ENCODE measurements at regions not wholly inside any gene's neighbourhood (a gene's known extent, or its start where the extent isn't known, plus 50 kb on each side); places are given as distances from the start of the nearest gene placed in this dataset.

DNA sequence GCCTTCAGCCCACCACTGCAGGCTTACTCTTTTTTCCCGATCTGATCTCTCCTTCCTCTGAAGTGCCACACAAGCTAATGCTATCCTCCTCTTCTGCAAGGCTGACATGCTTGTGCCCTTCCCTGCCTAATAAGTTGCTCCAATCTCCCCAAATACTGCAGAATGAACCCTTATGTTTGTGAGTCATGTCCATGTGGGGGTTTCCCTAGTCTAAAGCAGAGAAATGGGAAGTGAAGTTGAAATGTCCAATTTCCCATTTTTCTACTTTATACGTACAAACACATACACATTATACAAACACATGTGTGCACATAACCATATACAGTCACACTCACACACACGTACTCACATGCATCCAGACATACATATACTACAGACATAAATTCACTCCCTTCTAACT lies 288.1 kb upstream of the CELF4 start:
- TF ChIP-seq, protein P1, sequence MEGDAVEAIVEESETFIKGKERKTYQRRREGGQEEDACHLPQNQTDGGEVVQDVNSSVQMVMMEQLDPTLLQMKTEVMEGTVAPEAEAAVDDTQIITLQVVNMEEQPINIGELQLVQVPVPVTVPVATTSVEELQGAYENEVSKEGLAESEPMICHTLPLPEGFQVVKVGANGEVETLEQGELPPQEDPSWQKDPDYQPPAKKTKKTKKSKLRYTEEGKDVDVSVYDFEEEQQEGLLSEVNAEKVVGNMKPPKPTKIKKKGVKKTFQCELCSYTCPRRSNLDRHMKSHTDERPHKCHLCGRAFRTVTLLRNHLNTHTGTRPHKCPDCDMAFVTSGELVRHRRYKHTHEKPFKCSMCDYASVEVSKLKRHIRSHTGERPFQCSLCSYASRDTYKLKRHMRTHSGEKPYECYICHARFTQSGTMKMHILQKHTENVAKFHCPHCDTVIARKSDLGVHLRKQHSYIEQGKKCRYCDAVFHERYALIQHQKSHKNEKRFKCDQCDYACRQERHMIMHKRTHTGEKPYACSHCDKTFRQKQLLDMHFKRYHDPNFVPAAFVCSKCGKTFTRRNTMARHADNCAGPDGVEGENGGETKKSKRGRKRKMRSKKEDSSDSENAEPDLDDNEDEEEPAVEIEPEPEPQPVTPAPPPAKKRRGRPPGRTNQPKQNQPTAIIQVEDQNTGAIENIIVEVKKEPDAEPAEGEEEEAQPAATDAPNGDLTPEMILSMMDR (IDR thresholded peaks at IDR 0.05 in 8 of 11, conservative IDR thresholded peaks at IDR 0.05 in 3 of 11) = no peak
- no peak for TF ChIP-seq POLR2AphosphoS5 (IDR thresholded peaks at IDR 0.05)
- TF ChIP-seq POLR2A (IDR thresholded peaks at IDR 0.05) = no peak
